HepG2 (cell line): ENCODE measurements at regions not wholly inside any gene's neighbourhood (a gene's known extent, or its start where the extent isn't known, plus 50 kb on each side); places are given as distances from the start of the nearest gene placed in this dataset.

Experiments
- ATAC-seq: fragments of 200-7000 bp; cut with Tn5 transposase; 3 replicates; pipeline ENCODE4 v1.9.1; 2020; ENCODE audit warnings: mild to moderate bottlenecking, moderate library complexity
- BruUV-seq: library from RNA; stranded (reverse); fragments of 400-500 nt; replicated peaks from 2 replicates; lab custom pipeline; 2021; lab: Mats Ljungman, UMichigan
- CTCF ChIA-PET: fragments of 300-600 bp; formaldehyde crosslinking; extraction: SDS; loops from one replicate; lab custom pipeline; 2021; ENCODE audit warnings: low total read pairs, inconsistent platforms, low intra/inter-chr PET ratio; lab: Yijun Ruan, JAX
- POLR2A ChIA-PET: fragments of 350-600 bp; sonication (Branson Sonifier 250); formaldehyde crosslinking; loops from one replicate; lab custom pipeline; 2020; ENCODE audit warnings: antibody characterized with exemption, inconsistent platforms; lab: Yijun Ruan, JAX
- DNase-seq: peaks from one replicate; pipeline ENCODE4 v3.0.0-alpha.2; 2015; ENCODE audit warnings: low spot score
- FAIRE-seq: peaks from 3 replicates; lab custom pipeline; 2011; peaks lifted over from hg19 to GRCh38; lab: Jason Lieb, UNC
- H2AFZ ChIP-seq: one replicate; pipeline ENCODE4 v1.6.1; 2011; ENCODE audit warnings: low read length, inconsistent platforms
- H3K27ac ChIP-seq: fragments of 300-600 bp; 3 replicates; pipeline ENCODE4 v1.8.0; 2011; ENCODE audit warnings: mixed run types, mild to moderate bottlenecking, mixed read lengths, low read length, inconsistent platforms; ENCODE audit not compliant: insufficient read depth; ENCODE audit errors: extremely low read length
- H3K27me3 ChIP-seq, 2 experiments: fragments of 200-600 bp in 1 of 2; 2 replicates in 1 of 2; 3 replicates in 1 of 2; pipeline versions ENCODE4 v1.6.0 to v1.8.0; 2011; ENCODE audit warnings: low read length in 2 of 2, mild to moderate bottlenecking in 2 of 2, moderate library complexity in 2 of 2, inconsistent platforms in 1 of 2; ENCODE audit not compliant: insufficient read depth in 2 of 2, control insufficient read depth in 1 of 2
- H3K36me3 ChIP-seq, 2 experiments: fragments of 200-600 bp in 1 of 2; replicated peaks in 1 of 2; 2 replicates in 1 of 2; 3 replicates in 1 of 2; pipeline versions ENCODE4 v1.5.1 to v1.8.0; 2011; ENCODE audit warnings: low read length in 2 of 2, inconsistent platforms in 1 of 2; ENCODE audit not compliant: insufficient read depth in 2 of 2, control insufficient read depth in 1 of 2
- H3K4me1 ChIP-seq: 2 replicates; pipeline ENCODE4 v1.5.1; 2012; ENCODE audit warnings: low read length, inconsistent platforms; ENCODE audit not compliant: insufficient read depth
- H3K4me2 ChIP-seq: 2 replicates; pipeline ENCODE4 v1.6.0; 2011; ENCODE audit warnings: low read depth, low read length, inconsistent platforms
- H3K4me3 ChIP-seq, 3 experiments: fragments of 200-600 bp in 1 of 3; sonication (generic), shearing (Covaris generic) in 1 of 3; replicated peaks in 1 of 3; 2 replicates each; pipeline ENCODE4 v1.5.1; 2011 to 2016; ENCODE audit warnings: low read length in 3 of 3, inconsistent platforms in 2 of 3, low read depth in 2 of 3, mild to moderate bottlenecking in 2 of 3, control low read depth in 1 of 3, mixed read lengths in 1 of 3; ENCODE audit not compliant: insufficient read depth in 1 of 3
- H3K79me2 ChIP-seq: one replicate; pipeline ENCODE4 v1.6.1; 2011; ENCODE audit warnings: low read length, inconsistent platforms; ENCODE audit not compliant: insufficient read depth
- H3K9ac ChIP-seq: 2 replicates; pipeline ENCODE4 v1.6.0; 2011; ENCODE audit warnings: mild to moderate bottlenecking, low read depth, low read length, inconsistent platforms; ENCODE audit not compliant: insufficient read depth
- H3K9me3 ChIP-seq: 2 replicates; pipeline ENCODE4 v1.5.1; 2012; ENCODE audit warnings: mild to moderate bottlenecking, low read length
- H4K20me1 ChIP-seq: 2 replicates; pipeline ENCODE4 v1.6.0; 2011; ENCODE audit warnings: inconsistent platforms, mild to moderate bottlenecking, low read length, moderate library complexity; ENCODE audit not compliant: insufficient read depth
- CBFB ChIP-seq: sonication (generic); formaldehyde crosslinking; IDR thresholded peaks from 2 replicates; pipeline ENCODE4 v1.4.0; 2020; ENCODE audit warnings: missing genetic modification reagents
- DNMT3B ChIP-seq: conservative IDR thresholded peaks from 2 replicates; pipeline ENCODE4 v1.6.1; 2016; ENCODE audit warnings: missing biosample characterization, control low read depth
- HNRNPH1 ChIP-seq: fragments of 200-400 bp; formaldehyde crosslinking; optimal IDR thresholded peaks from 2 replicates; pipeline ENCODE3; 2017; ENCODE audit warnings: mild to moderate bottlenecking, low read depth, low read length
- NFE2L1 ChIP-seq: sonication (generic); formaldehyde crosslinking; IDR thresholded peaks from 2 replicates; pipeline ENCODE4 v1.4.0; 2020; ENCODE audit warnings: missing genetic modification reagents, mild to moderate bottlenecking, borderline replicate concordance
- NR2F6 ChIP-seq, 2 experiments: IDR thresholded peaks; 2 replicates each; pipeline ENCODE4 v1.6.1; 2016; ENCODE audit warnings: antibody characterized with exemption in 1 of 2, mild to moderate bottlenecking in 1 of 2
- PTBP1 ChIP-seq: fragments of 200-400 bp; formaldehyde crosslinking; IDR thresholded peaks from 2 replicates; pipeline ENCODE4 v1.6.1; 2018; ENCODE audit warnings: low read length, low read depth; ENCODE audit not compliant: poor library complexity, severe bottlenecking
- RAD21 ChIP-seq: fragments of 450-650 bp; formaldehyde crosslinking; IDR thresholded peaks from 2 replicates; pipeline ENCODE4 v1.5.0; 2020; ENCODE audit warnings: mild to moderate bottlenecking
- SMAD1 ChIP-seq: sonication (generic); formaldehyde crosslinking; IDR thresholded peaks from 2 replicates; pipeline ENCODE4 v1.4.0; 2020; ENCODE audit warnings: missing genetic modification reagents, low read depth, mild to moderate bottlenecking, borderline replicate concordance
- SMARCE1 ChIP-seq: fragments of 450-650 bp; IDR thresholded peaks from 2 replicates; pipeline ENCODE4 v1.6.1; 2017; ENCODE audit warnings: borderline replicate concordance
- SPEN ChIP-seq: sonication (generic); formaldehyde crosslinking; IDR thresholded peaks from 2 replicates; pipeline ENCODE4 v1.5.1; 2020; ENCODE audit warnings: low read depth, mild to moderate bottlenecking, missing genetic modification reagents
- STAT5B ChIP-seq: sonication (generic); formaldehyde crosslinking; IDR thresholded peaks from 2 replicates; pipeline ENCODE4 v1.4.0; 2020; ENCODE audit warnings: missing genetic modification reagents
- TCF7 ChIP-seq: sonication (generic); IDR thresholded peaks from 2 replicates; pipeline ENCODE4 v1.6.1; 2016; ENCODE audit warnings: antibody characterized with exemption, low read depth
- YEATS4 ChIP-seq: sonication (generic); formaldehyde crosslinking; IDR thresholded peaks from 2 replicates; pipeline ENCODE4 v1.4.0; 2020; ENCODE audit warnings: missing genetic modification reagents, borderline replicate concordance
- ZNF614 ChIP-seq: IDR thresholded peaks from 2 replicates; pipeline ENCODE4 v1.6.1; 2018; ENCODE audit warnings: missing biosample characterization, missing genetic modification reagents, inconsistent platforms, borderline replicate concordance
- WGBS: methylation state at CpG from one replicate; pipeline ENCODE4 v1.1.6; 2017; ENCODE audit warnings: low lambda C conversion rate; 5-methylcytosine and 5-hydroxymethylcytosine counted together
- in situ Hi-C: cut with HindIII; loops from 2 replicates; pipeline ENCODE4 v1.10.0; 2017; ENCODE audit warnings: low pct_unique_long_range_greater_than_20kb; ENCODE audit not compliant: extremely low pct_ligation_motif_present
- intact Hi-C: fragments of 100-400 bp; cut with micrococcal nuclease; formaldehyde crosslinking; loops from one replicate; pipeline ENCODE4 v1.10.0; 2022; ENCODE audit not compliant: unreplicated experiment
- TF ChIP-seq, protein P1 (sequence below): sonication (generic); formaldehyde crosslinking; IDR thresholded peaks from 2 replicates; pipeline ENCODE4 v1.4.0; 2020; ENCODE audit warnings: missing genetic modification reagents
- TF ChIP-seq, protein P2 (sequence below): sonication (generic); formaldehyde crosslinking; conservative IDR thresholded peaks from 2 replicates; pipeline ENCODE4 v1.4.0; 2020; ENCODE audit warnings: missing genetic modification reagents

DNA sequence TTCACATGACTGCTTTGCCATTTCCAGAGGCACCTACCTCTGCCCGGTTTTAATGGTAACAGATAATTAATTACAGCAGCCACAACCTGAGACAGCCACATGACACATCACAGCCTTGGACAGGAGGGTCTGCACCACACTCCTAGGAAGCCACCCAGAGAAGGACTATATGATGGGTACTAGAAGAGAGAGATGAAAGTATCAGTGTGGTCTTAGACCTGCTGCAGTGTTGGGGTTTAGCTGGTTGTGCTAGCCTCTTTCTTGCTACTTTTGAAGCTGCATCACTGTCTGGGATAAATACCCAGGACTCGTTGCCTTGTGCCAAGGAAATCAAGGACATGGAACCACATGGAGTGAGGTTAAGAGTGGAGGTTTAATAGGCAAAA is 266.4 kb downstream of the ICE1 start:
- TF ChIP-seq, protein P1, sequence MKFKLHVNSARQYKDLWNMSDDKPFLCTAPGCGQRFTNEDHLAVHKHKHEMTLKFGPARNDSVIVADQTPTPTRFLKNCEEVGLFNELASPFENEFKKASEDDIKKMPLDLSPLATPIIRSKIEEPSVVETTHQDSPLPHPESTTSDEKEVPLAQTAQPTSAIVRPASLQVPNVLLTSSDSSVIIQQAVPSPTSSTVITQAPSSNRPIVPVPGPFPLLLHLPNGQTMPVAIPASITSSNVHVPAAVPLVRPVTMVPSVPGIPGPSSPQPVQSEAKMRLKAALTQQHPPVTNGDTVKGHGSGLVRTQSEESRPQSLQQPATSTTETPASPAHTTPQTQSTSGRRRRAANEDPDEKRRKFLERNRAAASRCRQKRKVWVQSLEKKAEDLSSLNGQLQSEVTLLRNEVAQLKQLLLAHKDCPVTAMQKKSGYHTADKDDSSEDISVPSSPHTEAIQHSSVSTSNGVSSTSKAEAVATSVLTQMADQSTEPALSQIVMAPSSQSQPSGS: no peak
- TF ChIP-seq SMAD1 (CRISPR knock-in tag) (no peak), STAT5B (CRISPR knock-in tag) (no peak), NFE2L1 (CRISPR knock-in tag) (no peak), HNRNPH1 (no peak), YEATS4 (CRISPR knock-in tag) (no peak), SPEN (CRISPR knock-in tag) (no peak), DNMT3B (CRISPR knock-in tag) (no peak), CBFB (CRISPR knock-in tag) (no peak), SMARCE1 (no peak), NR2F6 (IDR thresholded peaks at IDR 0.05) (no peak), NR2F6 (CRISPR knock-in tag; IDR thresholded peaks at IDR 0.05) (no peak), RAD21 (CRISPR knock-in tag) (no peak), TCF7 (no peak), ZNF614 (CRISPR knock-in tag) (no peak), PTBP1 (no peak)
- TF ChIP-seq, protein P2, sequence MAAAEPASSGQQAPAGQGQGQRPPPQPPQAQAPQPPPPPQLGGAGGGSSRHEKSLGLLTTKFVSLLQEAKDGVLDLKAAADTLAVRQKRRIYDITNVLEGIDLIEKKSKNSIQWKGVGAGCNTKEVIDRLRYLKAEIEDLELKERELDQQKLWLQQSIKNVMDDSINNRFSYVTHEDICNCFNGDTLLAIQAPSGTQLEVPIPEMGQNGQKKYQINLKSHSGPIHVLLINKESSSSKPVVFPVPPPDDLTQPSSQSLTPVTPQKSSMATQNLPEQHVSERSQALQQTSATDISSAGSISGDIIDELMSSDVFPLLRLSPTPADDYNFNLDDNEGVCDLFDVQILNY (CRISPR knock-in tag): no peak
- TF ChIP-seq, all 625 proteins: peak for 0
- Histone ChIP-seq H3K36me3 (no peaks in the 10 kb centered on the region), H3K27me3 (peaks cover 0 to 22% of the 10 kb centered on the region in 2 experiments; a peak in 2 of 5 replicates), H3K4me1 (no peaks in the 10 kb centered on the region), H3K9ac (no peak overlapping the region), H3K4me3 (no peak overlapping the region), H3K9me3 (no peaks in the 10 kb centered on the region), H3K27ac (no peak overlapping the region), H4K20me1 (no peaks in the 10 kb centered on the region), H3K4me2 (no peak overlapping the region), H2AFZ (no peak overlapping the region), H3K79me2 (no peaks in the 10 kb centered on the region)
- ChIA-PET POLR2A (no interaction called here), CTCF (no interaction called here)
- WGBS: 0% methylated on average over 2 of the region's 2 CpGs
- in situ Hi-C loops (no loop called here), intact Hi-C loops (no loop called here)
- BruUV-seq: no TSS peak
- FAIRE-seq (no peak), ATAC-seq (no peak), DNase-seq (no peak)
